B cell (primary cell): ENCODE measurements at regions not wholly inside any gene's neighbourhood (a gene's known extent, or its start where the extent isn't known, plus 50 kb on each side); places are given as distances from the start of the nearest gene placed in this dataset.

ENCODE experiments used
- ATAC-seq: fragments of 200-7000 bp; cut with Tn5 transposase; one replicate; pipeline ENCODE4 v1.10.0; 2021; ENCODE audit warnings: low read depth, mild to moderate bottlenecking, moderate number of reproducible peaks, moderate library complexity
- CTCF ChIA-PET: fragments of 350-600 bp; sonication (Branson Sonifier 250); formaldehyde crosslinking; loops from one replicate; lab custom pipeline; 2021; ENCODE audit warnings: antibody characterized with exemption, inconsistent platforms; lab: Charles Lee
- POLR2A ChIA-PET: fragments of 350-600 bp; sonication (Branson Sonifier 250); formaldehyde crosslinking; loops from one replicate; lab custom pipeline; 2021; ENCODE audit warnings: antibody characterized with exemption; lab: Charles Lee
- DNase-seq: peaks from one replicate; pipeline ENCODE4 v3.0.0; 2013
- H2AFZ ChIP-seq: 2 replicates; pipeline ENCODE4 v1.6.1; 2012; ENCODE audit warnings: mild to moderate bottlenecking, low read depth, low read length; ENCODE audit not compliant: insufficient read depth, poor library complexity, severe bottlenecking
- H3K27ac ChIP-seq, 2 donors: 1 replicate in 1 of 2; 2 replicates in 1 of 2; pipeline ENCODE4 v1.5.1; 2012 to 2013; ENCODE audit warnings: low read length in 2 of 2, mild to moderate bottlenecking in 2 of 2, moderate library complexity in 1 of 2
- H3K27me3 ChIP-seq, 4 experiments: fragments of 200-600 bp in 1 of 4; sonication (generic) in 1 of 4; replicated peaks in 1 of 4; 1 replicate in 2 of 4; 2 replicates in 2 of 4; pipeline versions ENCODE4 v1.6.1 to v1.7.0; 2013 to 2016; ENCODE audit warnings: low read length in 3 of 4, mild to moderate bottlenecking in 2 of 4, mixed read lengths in 1 of 4, moderate library complexity in 1 of 4; ENCODE audit not compliant: insufficient read depth in 4 of 4, control insufficient read depth in 3 of 4; ENCODE audit errors: control extremely low read depth in 1 of 4
- H3K36me3 ChIP-seq, 2 experiments: replicated peaks in 1 of 2; 1 replicate in 1 of 2; 2 replicates in 1 of 2; pipeline versions ENCODE4 v1.6.1 to v1.7.1; 2013; ENCODE audit warnings: low read length in 1 of 2; ENCODE audit not compliant: insufficient read depth in 2 of 2, control insufficient read depth in 1 of 2; ENCODE audit errors: control extremely low read depth in 1 of 2, extremely low read depth in 1 of 2
- H3K4me1 ChIP-seq, 2 donors: fragments of 200-600 bp in 1 of 2; sonication (generic) in 1 of 2; 1 replicate in 1 of 2; 2 replicates in 1 of 2; pipeline versions ENCODE4 v1.5.1 to v1.6.1; 2013 to 2017; ENCODE audit warnings: low read length in 2 of 2; ENCODE audit not compliant: control insufficient read depth in 2 of 2, insufficient read depth in 2 of 2
- H3K4me2 ChIP-seq: replicated peaks from 2 replicates; pipeline ENCODE3; 2012; ENCODE audit warnings: mild to moderate bottlenecking, low read depth, low read length; ENCODE audit not compliant: poor library complexity, severe bottlenecking
- H3K4me3 ChIP-seq, 5 experiments: fragments of 200-600 bp in 1 of 5; sonication (generic) in 1 of 5; 1 replicate in 3 of 5; 2 replicates in 2 of 5; pipeline versions ENCODE4 v1.5.1 to v1.7.0; 2011 to 2016; ENCODE audit warnings: low read length in 4 of 5, mild to moderate bottlenecking in 4 of 5, low read depth in 2 of 5, control low read depth in 1 of 5, moderate library complexity in 1 of 5; ENCODE audit not compliant: insufficient read depth in 1 of 5; ENCODE audit errors: control extremely low read depth in 1 of 5, extremely low read depth in 1 of 5
- H3K79me2 ChIP-seq: fragments of 200-600 bp; sonication (generic); one replicate; pipeline ENCODE4 v1.6.0; 2016; ENCODE audit warnings: low read length; ENCODE audit not compliant: control insufficient read depth, insufficient read depth
- H3K9ac ChIP-seq: fragments of 200-600 bp; sonication (generic); 2 replicates; pipeline ENCODE4 v1.6.1; 2017; ENCODE audit warnings: mild to moderate bottlenecking, low read length, moderate library complexity
- H3K9me3 ChIP-seq, 3 donors: one replicate each; pipeline versions ENCODE4 v1.6.1 to v1.7.1; 2013; ENCODE audit warnings: low read length in 2 of 3; ENCODE audit not compliant: control insufficient read depth in 2 of 3, insufficient read depth in 1 of 3; ENCODE audit errors: control extremely low read depth in 1 of 3
- H4K20me1 ChIP-seq: 2 replicates; pipeline ENCODE4 v1.6.0; 2012; ENCODE audit warnings: mild to moderate bottlenecking, low read length; ENCODE audit not compliant: insufficient read depth, control insufficient read depth, poor library complexity, severe bottlenecking
- H3K27ac Mint-ChIP-seq: one replicate; pipeline ENCODE4 v1.8.0; 2021; ENCODE audit warnings: mixed read lengths
- H3K27me3 Mint-ChIP-seq: one replicate; pipeline ENCODE4 v1.8.0; 2021; ENCODE audit warnings: mixed read lengths
- H3K4me1 Mint-ChIP-seq: one replicate; pipeline ENCODE4 v1.8.0; 2021; ENCODE audit warnings: mixed read lengths
- H3K4me3 Mint-ChIP-seq: one replicate; pipeline ENCODE4 v1.8.0; 2021; ENCODE audit warnings: mixed read lengths
- H3K9me3 Mint-ChIP-seq: one replicate; pipeline ENCODE4 v1.8.0; 2022; ENCODE audit warnings: mixed read lengths; ENCODE audit not compliant: insufficient read depth
- EZH2 ChIP-seq: IDR thresholded peaks from 2 replicates; pipeline ENCODE4 v1.6.1; 2012; ENCODE audit warnings: borderline replicate concordance, low read depth, mild to moderate bottlenecking, moderate library complexity, low read length; ENCODE audit not compliant: insufficient read depth, poor library complexity, severe bottlenecking
- WGBS: methylation state at CpG from one replicate; pipeline ENCODE4 v1.1.5; 2013; ENCODE audit warnings: missing lambda C conversion rate; ENCODE audit not compliant: insufficient coverage; 5-methylcytosine and 5-hydroxymethylcytosine counted together
- intact Hi-C: fragments of 100-400 bp; cut with micrococcal nuclease; formaldehyde crosslinking; loops from one replicate; pipeline ENCODE4 v1.10.0; 2022
- TF ChIP-seq, protein P1 (sequence below): fragments of 200-600 bp; IDR thresholded peaks from one replicate; pipeline ENCODE4 v1.8.0; 2022; ENCODE audit warnings: antibody characterized with exemption, mild to moderate bottlenecking

DNA sequence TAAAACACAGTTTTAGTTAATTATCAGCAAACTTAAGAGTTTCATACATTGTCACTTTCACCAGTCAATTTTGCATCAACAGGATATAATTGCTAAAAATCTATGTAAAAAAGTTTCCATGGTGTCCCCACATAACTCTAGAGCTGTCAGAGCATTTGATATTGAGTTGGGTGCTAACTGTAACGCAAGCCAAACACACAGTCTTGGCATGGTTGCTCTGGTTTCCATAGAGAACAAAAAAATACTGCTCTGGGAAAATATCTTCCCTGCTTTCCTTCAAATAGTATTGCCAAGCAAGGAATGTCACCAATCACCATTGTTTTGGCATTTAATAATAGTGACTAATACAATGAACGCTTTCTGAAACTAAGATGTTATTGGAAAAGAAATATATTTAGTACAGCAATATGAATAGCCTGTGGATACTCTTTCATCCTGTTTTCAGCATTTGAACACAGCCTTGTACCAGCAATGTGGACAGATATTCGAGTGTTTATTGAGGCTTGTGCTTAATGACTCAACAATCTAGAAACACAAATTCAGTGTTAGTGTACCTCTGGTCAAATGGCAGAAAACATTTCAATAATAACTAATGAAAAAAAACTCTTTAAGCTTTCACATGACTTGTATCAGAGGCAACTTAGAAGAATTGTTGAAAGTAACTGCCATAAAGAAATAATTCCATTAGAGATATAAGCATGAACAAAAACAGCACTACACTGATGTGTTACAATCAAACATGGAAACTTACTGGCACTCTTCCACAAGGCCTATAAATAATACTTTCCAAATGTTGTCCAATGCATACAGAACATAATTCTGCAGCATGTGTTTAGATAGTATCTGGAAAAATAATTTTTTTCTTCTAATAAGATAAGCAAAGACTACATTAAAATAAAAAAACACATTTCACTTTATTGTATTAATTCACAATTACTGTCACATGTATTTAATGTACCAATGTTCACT, 1469.5 kb upstream of the CELF2 start:
- Histone ChIP-seq H3K9me3 (peaks cover 0 to 4% (median 0%) of the 10 kb centered on the region in 3 donors), H3K9ac (no peak overlapping the region), H3K36me3 (no peaks in the 10 kb centered on the region), H4K20me1 (no peaks in the 10 kb centered on the region), H3K27ac (no peak overlapping the region), H3K4me3 (no peak overlapping the region), H3K4me1 (no peaks in the 10 kb centered on the region), H3K79me2 (no peaks in the 10 kb centered on the region), H2AFZ (no peak overlapping the region), H3K27me3 (no peaks in the 10 kb centered on the region), H3K4me2 (no peak overlapping the region)
- Mint-ChIP-seq H3K9me3 (peaks cover 9% of the 10 kb centered on the region), H3K27me3 (no peaks in the 10 kb centered on the region), H3K4me3 (no peak overlapping the region), H3K27ac (no peak overlapping the region), H3K4me1 (no peaks in the 10 kb centered on the region)
- ChIA-PET CTCF (no interaction called here), POLR2A (no interaction called here)
- ATAC-seq, result no peak
- no peak for TF ChIP-seq EZH2
- TF ChIP-seq, protein P1, sequence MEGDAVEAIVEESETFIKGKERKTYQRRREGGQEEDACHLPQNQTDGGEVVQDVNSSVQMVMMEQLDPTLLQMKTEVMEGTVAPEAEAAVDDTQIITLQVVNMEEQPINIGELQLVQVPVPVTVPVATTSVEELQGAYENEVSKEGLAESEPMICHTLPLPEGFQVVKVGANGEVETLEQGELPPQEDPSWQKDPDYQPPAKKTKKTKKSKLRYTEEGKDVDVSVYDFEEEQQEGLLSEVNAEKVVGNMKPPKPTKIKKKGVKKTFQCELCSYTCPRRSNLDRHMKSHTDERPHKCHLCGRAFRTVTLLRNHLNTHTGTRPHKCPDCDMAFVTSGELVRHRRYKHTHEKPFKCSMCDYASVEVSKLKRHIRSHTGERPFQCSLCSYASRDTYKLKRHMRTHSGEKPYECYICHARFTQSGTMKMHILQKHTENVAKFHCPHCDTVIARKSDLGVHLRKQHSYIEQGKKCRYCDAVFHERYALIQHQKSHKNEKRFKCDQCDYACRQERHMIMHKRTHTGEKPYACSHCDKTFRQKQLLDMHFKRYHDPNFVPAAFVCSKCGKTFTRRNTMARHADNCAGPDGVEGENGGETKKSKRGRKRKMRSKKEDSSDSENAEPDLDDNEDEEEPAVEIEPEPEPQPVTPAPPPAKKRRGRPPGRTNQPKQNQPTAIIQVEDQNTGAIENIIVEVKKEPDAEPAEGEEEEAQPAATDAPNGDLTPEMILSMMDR, result no peak
- intact Hi-C loops, result no loop called here
- no CpG with 5 or more reads among the region's 3 CpGs for WGBS
- DNase-seq, result no peak

- H3K79me2 ChIP-seq, result no peaks in the 10 kb centered on the region
- ATAC-seq (no peak), DNase-seq (no peak)
- peaks cover 9% of the 10 kb centered on the region for H3K9me3 Mint-ChIP-seq
- H3K4me3 ChIP-seq, result no peak overlapping the region
- H3K4me2 ChIP-seq, result no peak overlapping the region
- H2AFZ ChIP-seq, result no peak overlapping the region
- ChIA-PET CTCF (no interaction called here), POLR2A (no interaction called here)
- H3K4me1 ChIP-seq, result no peaks in the 10 kb centered on the region
- no peaks in the 10 kb centered on the region for H3K36me3 ChIP-seq
- no CpG with 5 or more reads among the region's 2 CpGs for whole genome bisulfite sequencing
- H3K4me3 Mint-ChIP-seq, result no peak overlapping the region
- H3K27me3 ChIP-seq, result no peaks in the 10 kb centered on the region
- H3K27me3 Mint-ChIP-seq, result no peaks in the 10 kb centered on the region
- no peak for TF ChIP-seq EZH2
- TF ChIP-seq, protein P1, result no peak
- H3K27ac Mint-ChIP-seq, result no peak overlapping the region
- no peaks in the 10 kb centered on the region for H3K4me1 Mint-ChIP-seq
- no peak overlapping the region for H3K27ac ChIP-seq
- H4K20me1 ChIP-seq, result no peaks in the 10 kb centered on the region
- peaks cover 0 to 4% (median 0%) of the 10 kb centered on the region in 3 donors for H3K9me3 ChIP-seq
- intact Hi-C loops, result no loop called here
- H3K9ac ChIP-seq, result no peak overlapping the region
Measured at GRCh38 chr10:9550810-9551209, 1466.9 kb upstream of the CELF2 start.
